GM12873 (cell line): ENCODE measurements at regions not wholly inside any gene's neighbourhood (a gene's known extent, or its start where the extent isn't known, plus 50 kb on each side); places are given as distances from the start of the nearest gene placed in this dataset.

Source experiments
- TF ChIP-seq, protein P1 (sequence below): IDR thresholded peaks from 2 replicates; pipeline ENCODE4 v1.5.1; 2012; ENCODE audit warnings: low read depth, mild to moderate bottlenecking, moderate library complexity, low read length, control low read depth; ENCODE audit not compliant: insufficient read depth; ENCODE audit errors: missing control alignments

GRCh38 chr5:167732499-167732898 is 558.9 kb upstream of the WWC1 start:
- TF ChIP-seq, protein P1, sequence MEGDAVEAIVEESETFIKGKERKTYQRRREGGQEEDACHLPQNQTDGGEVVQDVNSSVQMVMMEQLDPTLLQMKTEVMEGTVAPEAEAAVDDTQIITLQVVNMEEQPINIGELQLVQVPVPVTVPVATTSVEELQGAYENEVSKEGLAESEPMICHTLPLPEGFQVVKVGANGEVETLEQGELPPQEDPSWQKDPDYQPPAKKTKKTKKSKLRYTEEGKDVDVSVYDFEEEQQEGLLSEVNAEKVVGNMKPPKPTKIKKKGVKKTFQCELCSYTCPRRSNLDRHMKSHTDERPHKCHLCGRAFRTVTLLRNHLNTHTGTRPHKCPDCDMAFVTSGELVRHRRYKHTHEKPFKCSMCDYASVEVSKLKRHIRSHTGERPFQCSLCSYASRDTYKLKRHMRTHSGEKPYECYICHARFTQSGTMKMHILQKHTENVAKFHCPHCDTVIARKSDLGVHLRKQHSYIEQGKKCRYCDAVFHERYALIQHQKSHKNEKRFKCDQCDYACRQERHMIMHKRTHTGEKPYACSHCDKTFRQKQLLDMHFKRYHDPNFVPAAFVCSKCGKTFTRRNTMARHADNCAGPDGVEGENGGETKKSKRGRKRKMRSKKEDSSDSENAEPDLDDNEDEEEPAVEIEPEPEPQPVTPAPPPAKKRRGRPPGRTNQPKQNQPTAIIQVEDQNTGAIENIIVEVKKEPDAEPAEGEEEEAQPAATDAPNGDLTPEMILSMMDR, result no peak

GRCh38 chr5:167736992-167737391 is 554.5 kb upstream of the WWC1 start:
- TF ChIP-seq, protein P1, result no peak

DNA sequence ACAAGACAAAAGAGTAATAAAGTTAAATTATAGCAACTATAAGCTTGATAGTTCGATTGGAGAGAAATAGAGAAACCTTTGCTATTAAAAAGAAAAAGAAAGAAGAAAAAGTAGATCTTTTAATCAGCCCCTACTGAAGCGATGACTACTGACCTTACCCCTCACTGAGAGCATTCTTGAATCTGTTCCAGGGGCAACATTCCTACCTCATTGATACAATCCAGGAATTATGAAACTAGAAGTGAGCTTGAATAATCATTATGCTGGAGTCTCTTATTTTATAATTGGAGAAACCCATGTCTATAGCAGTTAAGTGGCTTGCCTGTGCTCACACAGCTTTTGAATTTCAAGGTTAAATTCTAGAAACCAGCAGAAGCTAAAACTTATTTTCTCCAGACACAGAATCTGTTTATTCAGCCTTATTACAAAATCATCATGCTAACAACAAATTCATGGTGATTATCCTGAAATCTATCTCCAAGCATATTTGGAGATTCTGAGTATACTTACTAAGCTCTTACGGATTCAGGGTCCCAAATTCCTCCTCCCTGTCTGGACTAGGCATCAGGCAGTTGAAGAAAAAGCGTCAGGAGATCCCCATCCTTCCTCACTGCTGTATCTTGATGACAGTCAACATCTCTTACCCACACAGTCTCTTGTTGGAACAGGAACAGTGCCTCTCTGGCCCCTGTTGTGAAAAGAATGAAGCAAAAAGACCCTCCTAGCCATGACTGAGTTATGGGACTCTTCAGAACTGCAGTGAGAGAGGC is 547.6 kb upstream of the WWC1 start:
- TF ChIP-seq, protein P1, result no peak

- TF ChIP-seq, protein P1, result no peak
These were observed 545.6 kb upstream of the WWC1 start for GRCh38 chr5:167745868-167746267.

DNA sequence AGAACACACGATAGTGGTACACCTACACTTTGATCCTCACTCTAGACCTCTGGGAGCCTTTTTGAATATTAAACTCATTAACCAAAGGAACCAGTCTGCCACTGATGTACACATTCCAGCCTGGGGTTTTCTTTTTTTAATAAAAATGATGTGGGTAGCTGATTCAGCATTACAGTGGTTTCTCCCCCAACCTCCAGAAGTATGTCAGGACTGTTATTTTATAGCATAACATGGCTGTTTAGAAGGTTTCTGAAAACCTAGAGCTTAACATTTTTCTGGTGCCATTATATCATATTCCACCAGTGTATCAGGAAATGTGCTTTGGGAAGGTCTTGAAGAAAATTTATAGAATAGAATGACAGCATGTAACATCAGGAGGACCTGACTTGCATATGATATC is 540.9 kb upstream of the WWC1 start:
- TF ChIP-seq, protein P1, result no peak

GRCh38 chr5:167752936-167753335 is 538.5 kb upstream of the WWC1 start:
- TF ChIP-seq, protein P1, result no peak

- TF ChIP-seq, protein P1, result no peak
These were observed 537.5 kb upstream of the WWC1 start for GRCh38 chr5:167753725-167754490.
